ENCODE measurements at regions not wholly inside any gene's neighbourhood (a gene's known extent, or its start where the extent isn't known, plus 50 kb on each side); places are given as distances from the start of the nearest gene placed in this dataset.

GRCh38 chr3:44050867-44051266, 190.8 kb upstream of the TOPAZ1 start:
- ChIA-PET POLR2A (no interaction called here), CTCF (no interaction called here)
- Histone ChIP-seq H3K4me3 (ENCODE audit: low read depth, low read length) (no peak overlapping the region), H3K9me3 (ENCODE audit: control insufficient read depth, insufficient read depth, low read length) (peaks cover 7% of the 10 kb centered on the region; the same call in 1 of the 2 replicates), H3K27me3 (ENCODE audit: control insufficient read depth, insufficient read depth, low read length) (peaks cover 13% of the 10 kb centered on the region), H3K27ac (ENCODE audit: low read depth, low read length) (no peak overlapping the region)
- TF ChIP-seq, protein P1, sequence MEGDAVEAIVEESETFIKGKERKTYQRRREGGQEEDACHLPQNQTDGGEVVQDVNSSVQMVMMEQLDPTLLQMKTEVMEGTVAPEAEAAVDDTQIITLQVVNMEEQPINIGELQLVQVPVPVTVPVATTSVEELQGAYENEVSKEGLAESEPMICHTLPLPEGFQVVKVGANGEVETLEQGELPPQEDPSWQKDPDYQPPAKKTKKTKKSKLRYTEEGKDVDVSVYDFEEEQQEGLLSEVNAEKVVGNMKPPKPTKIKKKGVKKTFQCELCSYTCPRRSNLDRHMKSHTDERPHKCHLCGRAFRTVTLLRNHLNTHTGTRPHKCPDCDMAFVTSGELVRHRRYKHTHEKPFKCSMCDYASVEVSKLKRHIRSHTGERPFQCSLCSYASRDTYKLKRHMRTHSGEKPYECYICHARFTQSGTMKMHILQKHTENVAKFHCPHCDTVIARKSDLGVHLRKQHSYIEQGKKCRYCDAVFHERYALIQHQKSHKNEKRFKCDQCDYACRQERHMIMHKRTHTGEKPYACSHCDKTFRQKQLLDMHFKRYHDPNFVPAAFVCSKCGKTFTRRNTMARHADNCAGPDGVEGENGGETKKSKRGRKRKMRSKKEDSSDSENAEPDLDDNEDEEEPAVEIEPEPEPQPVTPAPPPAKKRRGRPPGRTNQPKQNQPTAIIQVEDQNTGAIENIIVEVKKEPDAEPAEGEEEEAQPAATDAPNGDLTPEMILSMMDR (IDR thresholded peaks at IDR 0.05; ENCODE audit: low read depth, low read length) = no peak
- DNase-seq (ENCODE audit: low read depth, low spot score) = no peak

- ChIA-PET CTCF (no interaction called here), POLR2A (no interaction called here)
- no peak overlapping the region for H3K4me3 ChIP-seq (ENCODE audit: low read depth, low read length)
- peaks cover 7% of the 10 kb centered on the region; the same call in 1 of the 2 replicates for H3K9me3 ChIP-seq (ENCODE audit: control insufficient read depth, insufficient read depth, low read length)
- H3K27ac ChIP-seq (ENCODE audit: low read depth, low read length) = no peak overlapping the region
- TF ChIP-seq, protein P1 (IDR thresholded peaks at IDR 0.05; ENCODE audit: low read depth, low read length) = no peak
- peaks cover 30% of the 10 kb centered on the region for H3K27me3 ChIP-seq (ENCODE audit: control insufficient read depth, insufficient read depth, low read length)
- no peak for DNase-seq (ENCODE audit: low read depth, low spot score)
These were observed 185.7 kb upstream of the TOPAZ1 start for GRCh38 chr3:44055951-44056350.

- H3K9me3 ChIP-seq (ENCODE audit: control insufficient read depth, insufficient read depth, low read length) = 0 out of 2 replicates have a peak, but pooled peaks cover 1% of the 10 kb centered on the region
- H3K4me3 ChIP-seq (ENCODE audit: low read depth, low read length) = no peak overlapping the region
- no peak overlapping the region for H3K27ac ChIP-seq (ENCODE audit: low read depth, low read length)
- DNase-seq (ENCODE audit: low read depth, low spot score) = no peak
- ChIA-PET POLR2A (no interaction called here), CTCF (no interaction called here)
- peaks cover 35% of the 10 kb centered on the region for H3K27me3 ChIP-seq (ENCODE audit: control insufficient read depth, insufficient read depth, low read length)
- TF ChIP-seq, protein P1 (IDR thresholded peaks at IDR 0.05; ENCODE audit: low read depth, low read length) = no peak
These were observed 185.0 kb upstream of the TOPAZ1 start for GRCh38 chr3:44056446-44057240.

- TF ChIP-seq, protein P1 (IDR thresholded peaks at IDR 0.05; ENCODE audit: low read depth, low read length) = no peak
- peaks cover 44% of the 10 kb centered on the region for H3K27me3 ChIP-seq (ENCODE audit: control insufficient read depth, insufficient read depth, low read length)
- H3K4me3 ChIP-seq (ENCODE audit: low read depth, low read length) = no peak overlapping the region
- no peaks in the 10 kb centered on the region for H3K9me3 ChIP-seq (ENCODE audit: control insufficient read depth, insufficient read depth, low read length)
- DNase-seq (ENCODE audit: low read depth, low spot score) = no peak
- no peak overlapping the region for H3K27ac ChIP-seq (ENCODE audit: low read depth, low read length)
- ChIA-PET CTCF (interaction anchor here (0.9 kb wide), 1 partner anchor 9 kb away, joined by 4 read pairs; no protein-coding TSS in a partner anchor), POLR2A (interaction anchor here (0.6 kb wide), 1 partner anchor 18 kb away, joined by 4 read pairs; no protein-coding TSS in a partner anchor)
These were observed 183.4 kb upstream of the TOPAZ1 start for GRCh38 chr3:44058022-44058867.

Measured in AG04450 (cell line).